GM19463 (cell line): ENCODE measurements at regions not wholly inside any gene's neighbourhood (a gene's known extent, or its start where the extent isn't known, plus 50 kb on each side); places are given as distances from the start of the nearest gene placed in this dataset.
"Not testable (repeated sequence)": the region's sequence is repeated elsewhere in the genome, so short reads cannot be mapped to it uniquely, and the experiment has no call there.

Experiments used
- ATAC-seq: cut with Tn5 transposase; IDR thresholded peaks from one replicate; pipeline ENCODE4 v1.9.1; 2021; ENCODE audit warnings: mild to moderate bottlenecking, moderate library complexity; ENCODE audit not compliant: unreplicated experiment

DNA sequence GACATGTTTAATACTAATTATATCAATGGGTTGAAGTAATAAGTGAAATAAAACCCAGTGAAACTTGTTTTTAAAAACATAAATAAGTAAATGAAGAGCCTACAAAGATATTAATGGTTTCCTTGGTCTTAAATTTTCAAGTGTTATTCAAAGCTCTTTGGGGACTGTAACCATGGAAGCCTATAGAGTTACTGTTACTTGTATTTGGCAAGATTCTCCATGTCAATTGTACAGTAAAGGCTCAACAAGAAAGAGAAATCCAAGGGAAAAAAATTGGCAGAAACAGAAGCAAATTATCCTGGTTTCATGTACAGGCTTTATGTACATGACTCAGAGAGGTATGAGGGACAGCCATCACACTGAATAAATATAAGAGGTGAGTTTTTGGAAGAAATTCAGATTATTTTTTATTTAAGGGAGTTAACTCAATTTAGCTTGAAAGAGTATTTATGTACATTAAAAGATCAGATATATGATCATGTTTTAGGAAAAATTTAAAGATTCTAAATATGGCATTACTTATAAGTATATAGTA lies 151.1 kb upstream of the HMGA2 start:
- ATAC-seq = no peak

DNA sequence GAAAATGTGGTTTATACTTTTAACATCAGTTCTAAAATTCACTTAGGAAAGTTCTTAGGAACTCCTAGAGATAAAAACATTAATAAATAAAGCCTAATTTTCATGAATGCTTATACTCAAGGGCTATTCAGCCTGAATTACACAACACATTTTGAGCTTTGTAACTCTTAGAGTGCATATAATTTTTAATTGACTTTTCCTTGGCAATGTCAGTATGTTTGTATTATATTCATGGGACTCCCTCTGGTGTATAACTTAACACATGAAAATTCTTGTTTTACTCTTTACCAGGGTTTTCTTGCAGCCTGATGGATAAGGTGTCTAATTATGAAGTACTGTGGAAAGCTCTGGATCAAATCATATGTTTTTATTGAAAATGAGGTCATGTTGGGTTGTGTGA lies 150.6 kb upstream of the HMGA2 start:
- no peak for ATAC-seq

GRCh38 chr12:65675141-65675621 lies 149.1 kb upstream of the HMGA2 start:
- no peak for ATAC-seq

- not testable (repeated sequence) for ATAC-seq
Measured at GRCh38 chr12:65678172-65678571, 146.1 kb upstream of the HMGA2 start.

DNA sequence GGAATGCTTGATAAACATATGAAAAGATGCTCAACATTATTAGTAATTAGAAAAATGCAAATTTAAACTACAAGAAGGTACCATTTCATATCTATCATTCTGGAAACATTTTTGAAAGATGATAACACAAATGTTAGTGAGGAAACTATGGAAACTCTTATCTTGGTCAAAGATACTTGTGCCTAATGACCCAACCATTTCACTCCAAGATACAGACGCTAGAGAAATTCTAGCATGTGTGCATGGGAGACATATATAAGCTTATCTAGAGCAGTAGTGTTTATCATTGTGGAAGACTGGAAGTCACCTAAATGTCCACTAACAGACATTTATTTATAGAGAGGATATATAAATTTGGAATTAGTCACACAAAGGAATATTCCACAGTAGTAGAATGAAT lies 143.1 kb upstream of the HMGA2 start:
- ATAC-seq = no peak

GRCh38 chr12:65682112-65682511 lies 142.2 kb upstream of the HMGA2 start:
- no peak for ATAC-seq

GRCh38 chr12:65684906-65685305 lies 139.4 kb upstream of the HMGA2 start:
- ATAC-seq = no peak

DNA sequence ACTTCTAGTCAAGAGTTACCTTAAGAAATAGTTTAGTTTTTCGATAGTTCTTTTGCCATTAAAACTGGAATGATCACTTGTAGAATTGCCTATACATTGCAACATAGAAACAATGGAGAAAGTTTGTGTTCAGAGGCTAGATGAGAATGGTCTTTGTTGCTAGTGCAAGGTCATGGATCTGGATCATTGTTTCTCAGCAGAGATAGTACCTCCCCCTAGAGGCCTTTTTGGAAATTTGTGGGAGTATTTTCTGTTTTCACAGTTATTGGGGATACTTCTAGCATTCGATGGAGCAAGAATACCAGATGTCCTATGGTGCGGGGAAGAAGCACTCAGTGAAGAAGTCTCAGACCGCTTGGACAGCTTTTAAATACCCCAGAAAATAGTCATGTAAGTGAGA lies 138.8 kb upstream of the HMGA2 start:
- ATAC-seq = no peak

- ATAC-seq = no peak
Measured at GRCh38 chr12:65689508-65689907, 134.8 kb upstream of the HMGA2 start.

- ATAC-seq = no peak
Measured at GRCh38 chr12:65690477-65690876, 133.8 kb upstream of the HMGA2 start.

DNA sequence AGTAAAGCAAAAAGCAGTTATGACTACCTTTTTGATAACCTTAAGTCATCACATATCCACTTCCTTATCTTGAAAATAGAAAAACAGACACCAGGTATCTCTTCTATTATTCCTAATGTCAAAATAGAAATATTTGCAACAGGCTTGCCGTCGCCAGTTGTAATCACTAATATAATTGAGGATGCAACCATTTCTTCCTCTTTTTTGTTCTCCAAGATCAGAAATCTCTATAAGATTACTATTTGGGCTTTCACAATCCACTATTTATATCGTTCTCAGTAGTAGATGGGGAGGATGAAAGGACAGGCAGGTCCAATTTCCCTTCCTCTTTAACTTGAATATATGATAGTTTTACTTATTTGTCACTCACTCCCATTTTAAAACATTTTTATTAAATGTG lies 130.2 kb upstream of the HMGA2 start:
- no peak for ATAC-seq

DNA sequence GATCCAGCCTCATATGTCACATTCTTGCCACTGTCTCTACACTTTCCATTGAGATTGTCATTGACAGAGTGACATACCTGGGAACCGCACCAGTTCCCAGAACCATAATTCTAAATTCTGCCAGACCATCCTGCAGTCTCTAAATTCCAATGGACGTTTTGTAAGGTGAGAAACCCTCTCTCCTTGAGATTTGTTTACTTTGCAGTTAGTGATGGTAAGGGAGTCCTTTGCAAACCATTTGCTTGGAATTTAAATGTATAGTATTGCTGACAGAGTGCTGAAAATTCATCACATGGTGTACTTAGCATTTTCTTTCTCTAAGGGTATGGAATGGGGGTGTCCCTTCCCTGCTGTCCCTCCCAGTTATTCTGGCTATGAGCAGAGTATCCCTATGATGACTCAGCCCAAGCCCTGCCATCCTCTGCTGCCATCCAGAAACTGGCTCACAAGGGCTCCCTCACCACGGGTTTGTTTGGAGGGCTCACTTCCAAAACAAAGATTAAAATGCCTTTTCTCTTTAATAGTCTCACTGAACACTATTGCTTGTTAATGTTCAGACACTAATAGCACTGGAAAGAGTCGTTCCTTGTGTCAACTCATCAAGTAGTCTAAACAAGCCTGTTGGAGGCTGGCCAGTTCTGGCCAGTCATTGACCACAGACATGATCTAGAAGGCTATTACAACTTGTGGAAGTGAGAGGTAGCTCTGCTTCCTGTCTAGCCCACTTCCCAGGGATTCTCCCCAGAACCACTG lies 129.0 kb upstream of the HMGA2 start:
- no peak for ATAC-seq

- ATAC-seq = no peak
Measured at GRCh38 chr12:65696227-65696626, 128.1 kb upstream of the HMGA2 start.

DNA sequence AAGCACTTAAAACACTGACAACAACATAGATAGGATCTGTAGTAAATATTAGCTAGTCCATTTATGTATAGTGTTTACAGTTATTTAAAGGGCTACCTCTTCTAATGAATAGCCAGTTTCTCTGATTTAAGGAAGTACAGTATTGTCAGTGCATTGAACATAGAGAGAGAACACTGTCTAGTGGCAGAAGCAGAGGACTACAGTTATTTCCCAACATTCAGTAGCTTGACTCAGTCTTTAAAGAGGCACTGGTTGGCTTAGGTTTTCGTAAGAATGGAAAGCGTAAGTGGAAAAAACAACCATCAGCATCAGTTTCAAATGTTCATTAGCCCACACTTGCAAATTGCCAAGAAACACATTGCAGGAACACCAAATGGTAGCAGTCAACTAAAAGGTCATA lies 125.0 kb upstream of the HMGA2 start:
- ATAC-seq = no peak

GRCh38 chr12:65703176-65703575 lies 121.1 kb upstream of the HMGA2 start:
- ATAC-seq = no peak

- ATAC-seq = no peak
Measured at GRCh38 chr12:65705380-65705876, 118.9 kb upstream of the HMGA2 start.

GRCh38 chr12:65707051-65707450 lies 117.2 kb upstream of the HMGA2 start:
- ATAC-seq = no peak

- ATAC-seq = no peak
Measured at GRCh38 chr12:65712260-65713004, 111.9 kb upstream of the HMGA2 start.

GRCh38 chr12:65715961-65716360 lies 108.3 kb upstream of the HMGA2 start:
- no peak for ATAC-seq

DNA sequence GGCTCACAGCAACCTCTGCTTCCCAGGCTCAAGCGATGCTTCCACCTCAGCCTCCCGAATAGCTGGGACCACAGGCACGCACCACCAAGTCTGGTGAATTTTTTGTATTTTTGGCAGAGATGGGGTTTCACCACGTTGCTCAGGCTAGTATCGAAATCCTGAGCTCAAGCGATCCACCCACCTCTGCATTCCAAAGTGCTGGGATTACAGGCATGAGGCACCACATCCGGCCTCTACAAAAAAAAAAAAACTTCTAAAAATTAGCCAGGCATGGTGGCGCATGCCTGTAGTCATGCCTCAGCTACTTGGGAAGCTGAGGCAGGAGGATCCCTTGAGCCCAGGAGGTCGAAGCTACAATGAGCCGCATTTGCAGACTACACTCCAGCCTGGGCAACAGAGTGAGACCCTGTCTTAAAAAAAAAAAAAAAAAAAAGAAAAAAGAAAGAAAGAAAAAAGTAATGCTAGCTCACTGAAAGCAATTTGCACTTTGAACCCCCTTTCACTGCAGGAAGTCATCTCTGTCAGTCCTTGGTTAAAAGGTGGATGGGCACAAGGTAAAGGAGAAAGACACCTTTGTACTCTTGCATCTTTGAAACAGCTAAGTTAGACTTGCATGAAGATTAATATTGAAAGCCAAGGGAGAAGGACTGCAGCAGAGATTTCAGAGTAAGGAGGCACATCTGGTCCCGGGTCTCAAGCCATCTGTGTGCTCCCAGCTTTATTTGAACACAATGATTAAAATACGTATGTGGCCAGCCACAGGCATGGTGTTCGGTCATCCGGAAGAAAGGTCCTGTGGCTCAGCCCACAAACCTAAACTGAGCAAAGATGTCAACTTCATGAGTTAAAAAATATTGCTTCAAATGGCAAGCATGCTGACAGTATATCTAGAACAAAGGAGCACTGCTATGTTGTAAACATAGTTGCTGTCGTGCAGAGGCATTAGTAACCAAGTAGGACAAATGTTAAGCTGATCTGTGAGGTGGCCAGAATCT lies 103.8 kb upstream of the HMGA2 start:
- no peak for ATAC-seq
